K562 (cell line): ENCODE measurements at regions not wholly inside any gene's neighbourhood (a gene's known extent, or its start where the extent isn't known, plus 50 kb on each side); places are given as distances from the start of the nearest gene placed in this dataset.

Source experiments
- ATAC-seq: fragments of 200-7000 bp; cut with Tn5 transposase; 3 replicates; pipeline ENCODE4 v1.9.1; 2020; ENCODE audit warnings: moderate library complexity
- BruUV-seq: library from RNA; stranded (reverse); fragments of 400-500 nt; replicated peaks from 2 replicates; lab custom pipeline; 2021; lab: Mats Ljungman, UMichigan
- CTCF ChIA-PET: fragments of 300-600 bp; formaldehyde crosslinking; extraction: SDS; loops from one replicate; lab custom pipeline; 2021; ENCODE audit warnings: low intra/inter-chr PET ratio; lab: Yijun Ruan, JAX
- POLR2A ChIA-PET: fragments of 300-600, 350-650 bp; sonication (Branson Sonifier 250); formaldehyde crosslinking; extraction: SDS; loops from one replicate; lab custom pipeline; 2021; ENCODE audit warnings: antibody characterized with exemption, inconsistent platforms; lab: Yijun Ruan, JAX
- DNase-seq, 4 experiments: peaks; one replicate each; pipeline versions ENCODE4 v3.0.0 to v3.0.0-alpha.2; 2011 to 2018; ENCODE audit warnings: low spot score in 3 of 4, mixed read lengths in 3 of 4; ENCODE audit errors: extremely low read depth in 1 of 4
- FAIRE-seq: peaks from 2 replicates; lab custom pipeline; 2011; peaks lifted over from hg19 to GRCh38; lab: Jason Lieb, UNC
- H2AFZ ChIP-seq: 2 replicates; pipeline ENCODE4 v1.6.0; 2011; ENCODE audit warnings: low read depth, low read length, control low read depth, inconsistent platforms
- H3K27ac ChIP-seq: fragments of 200-600 bp; 3 replicates; pipeline ENCODE4 v1.8.0; 2011; ENCODE audit warnings: low read depth, mild to moderate bottlenecking, control low read depth, inconsistent platforms, low read length, moderate library complexity, mixed read lengths; ENCODE audit errors: extremely low read depth
- H3K27me3 ChIP-seq, 2 experiments: fragments of 300-600 bp in 1 of 2; 2 replicates in 1 of 2; 3 replicates in 1 of 2; pipeline versions ENCODE4 v1.6.0 to v1.8.0; 2011; ENCODE audit warnings: inconsistent platforms in 2 of 2, low read length in 2 of 2, mild to moderate bottlenecking in 1 of 2, mixed read lengths in 1 of 2, moderate library complexity in 1 of 2; ENCODE audit not compliant: control insufficient read depth in 2 of 2, insufficient read depth in 2 of 2
- H3K36me3 ChIP-seq: fragments of 300-600 bp; 3 replicates; pipeline ENCODE4 v1.8.0; 2011; ENCODE audit warnings: mild to moderate bottlenecking, low read length, inconsistent platforms; ENCODE audit not compliant: control insufficient read depth, insufficient read depth
- H3K4me1 ChIP-seq, 2 experiments: fragments of 200-600 bp in 1 of 2; replicated peaks in 1 of 2; 2 replicates in 1 of 2; 3 replicates in 1 of 2; pipeline versions ENCODE4 v1.5.1 to v1.8.0; 2011; ENCODE audit warnings: inconsistent platforms in 2 of 2, low read length in 2 of 2, mild to moderate bottlenecking in 1 of 2, mixed read lengths in 1 of 2, moderate library complexity in 1 of 2; ENCODE audit not compliant: control insufficient read depth in 2 of 2, insufficient read depth in 2 of 2
- H3K4me2 ChIP-seq: 2 replicates; pipeline ENCODE4 v1.6.1; 2011; ENCODE audit warnings: low read length, control low read depth, inconsistent platforms, mixed read lengths; ENCODE audit not compliant: insufficient read depth
- H3K4me3 ChIP-seq: fragments of 200-600 bp; sonication (generic), shearing (Covaris generic); 2 replicates; pipeline ENCODE4 v1.5.1; 2016; ENCODE audit warnings: control low read depth, inconsistent platforms
- H3K79me2 ChIP-seq: fragments of 200-600 bp; 3 replicates; pipeline ENCODE4 v1.8.0; 2011; ENCODE audit warnings: low read length, inconsistent platforms; ENCODE audit not compliant: control insufficient read depth, insufficient read depth
- H3K9ac ChIP-seq, 2 experiments: 2 replicates each; pipeline versions ENCODE4 v1.6.0 to v1.6.1; 2011; ENCODE audit warnings: low read depth in 2 of 2, low read length in 2 of 2, control low read depth in 1 of 2, inconsistent platforms in 1 of 2, mild to moderate bottlenecking in 1 of 2, mixed read lengths in 1 of 2; ENCODE audit not compliant: insufficient read depth in 1 of 2
- H3K9me1 ChIP-seq: one replicate; pipeline ENCODE4 v1.6.0; 2011; ENCODE audit warnings: inconsistent platforms, mild to moderate bottlenecking, low read length, moderate library complexity; ENCODE audit not compliant: control insufficient read depth, insufficient read depth
- H3K9me3 ChIP-seq: replicated peaks from 2 replicates; pipeline ENCODE4 v1.5.1; 2011; ENCODE audit warnings: low read depth, low read length, inconsistent platforms; ENCODE audit not compliant: control insufficient read depth, insufficient read depth
- H4K20me1 ChIP-seq: replicated peaks from 2 replicates; pipeline ENCODE4 v1.6.1; 2011; ENCODE audit warnings: low read length, inconsistent platforms, mixed read lengths; ENCODE audit not compliant: control insufficient read depth, insufficient read depth
- ATF3 ChIP-seq, 2 experiments: fragments of 450-650 bp in 1 of 2; sonication (generic) in 1 of 2; formaldehyde crosslinking in 1 of 2; IDR thresholded peaks in 1 of 2; conservative IDR thresholded peaks in 1 of 2; 2 replicates each; pipeline versions ENCODE4 v1.6.1 to v1.8.1; 2016 to 2023; ENCODE audit warnings: mild to moderate bottlenecking in 2 of 2, moderate library complexity in 2 of 2, inconsistent platforms in 1 of 2, missing genetic modification reagents in 1 of 2
- CUX1 ChIP-seq: fragments of 200-800 bp; sonication (Bioruptor generic); IDR thresholded peaks from 2 replicates; pipeline ENCODE4 v1.6.1; 2016; ENCODE audit warnings: missing genetic modification characterization, missing compliant biosample characterization
- HCFC1 ChIP-seq: IDR thresholded peaks from 2 replicates; pipeline ENCODE4 v1.6.1; 2012; ENCODE audit warnings: low read depth, low read length, improper control_type of control experiment
- THAP7 ChIP-seq: fragments of 250-450 bp; sonication (Bioruptor Pico); IDR thresholded peaks from 2 replicates; pipeline ENCODE4 v1.5.0; 2021
- ZC3H11A ChIP-seq: IDR thresholded peaks from 2 replicates; pipeline ENCODE4 v1.6.1; 2012; ENCODE audit warnings: low read depth, low read length, improper control_type of control experiment
- WGBS: fragments of 100-300 bp; shearing (Covaris generic); methylation state at CpG from one replicate; pipeline ENCODE4 v1.1.6; 2016; ENCODE audit warnings: low coverage, mixed read lengths; ENCODE audit not compliant: insufficient coverage; ENCODE audit errors: missing lambda C conversion rate; 5-methylcytosine and 5-hydroxymethylcytosine counted together
- in situ Hi-C: fragments of 300-500 bp; cut with MboI; formaldehyde crosslinking; loops from 4 replicates; pipeline ENCODE4 v1.15.0; 2018; ENCODE audit warnings: inconsistent platforms, mixed read lengths
- intact Hi-C: fragments of 100-400 bp; cut with micrococcal nuclease; formaldehyde crosslinking; loops from 2 replicates; pipeline ENCODE4 v1.14.2; 2022

GRCh38 chr3:107092121-107092520 lies 285.1 kb upstream of the CCDC54 start:
- WGBS: 4% methylated on average over 3 of the region's 3 CpGs
- no peak for TF ChIP-seq ZC3H11A
- TF ChIP-seq ATF3 (IDR thresholded peaks at IDR 0.05): no peak
- TF ChIP-seq ATF3 (CRISPR knock-in tag; conservative IDR thresholded peaks at IDR 0.05): no peak
- TF ChIP-seq CUX1 (CRISPR knock-in tag): no peak
- no peak for TF ChIP-seq THAP7 (CRISPR knock-in tag)
- TF ChIP-seq HCFC1: no peak
- Histone ChIP-seq H4K20me1 (no peaks in the 10 kb centered on the region), H3K4me2 (no peak overlapping the region), H3K9me3 (no peaks in the 10 kb centered on the region), H3K9me1 (no peaks in the 10 kb centered on the region), H3K4me3 (no peak overlapping the region), H3K79me2 (no peaks in the 10 kb centered on the region), H3K36me3 (no peaks in the 10 kb centered on the region), H3K27ac (no peak overlapping the region), H2AFZ (no peak overlapping the region), H3K9ac (no peak overlapping the region), H3K4me1 (no peaks in the 10 kb centered on the region), H3K27me3 (no peaks in the 10 kb centered on the region)
- in situ Hi-C loops (no loop called here), intact Hi-C loops (no loop called here)
- BruUV-seq: no TSS peak
- CTCF ChIA-PET: no interaction called here
- ATAC-seq: no peak
- no peak for FAIRE-seq
- DNase-seq: no peak
- POLR2A ChIA-PET: no interaction called here
